Psoas muscle (tissue), 7 donors: ENCODE measurements at regions not wholly inside any gene's neighbourhood (a gene's known extent, or its start where the extent isn't known, plus 50 kb on each side); places are given as distances from the start of the nearest gene placed in this dataset.
A peak's percentile ranks its signal among the peaks of the same experiment; 100 is the strongest.

Experiments used
- ATAC-seq, 4 donors: fragments of 200-7000 bp; cut with Tn5 transposase; one replicate each; pipeline ENCODE4 v1.9.1; 2020; ENCODE audit warnings: moderate library complexity in 3 of 4, mild to moderate bottlenecking in 2 of 4
- DNase-seq, 2 donors: peaks; one replicate each; pipeline ENCODE4 v3.0.0-alpha.2; 2020
- H3K27ac ChIP-seq: fragments of 200-600 bp; one replicate; pipeline ENCODE4 v1.8.0; 2022
- H3K27me3 ChIP-seq, 3 donors: fragments of 200-600 bp in 1 of 3; one replicate each; pipeline versions ENCODE4 v1.6.1 to v1.8.0; 2013 to 2022; ENCODE audit warnings: low read length in 2 of 3, mild to moderate bottlenecking in 2 of 3, moderate library complexity in 1 of 3; ENCODE audit not compliant: insufficient read depth in 3 of 3
- H3K36me3 ChIP-seq, 2 donors: fragments of 200-600 bp in 1 of 2; one replicate each; pipeline versions ENCODE4 v1.6.1 to v1.8.0; 2013 to 2022; ENCODE audit warnings: low read depth in 1 of 2, mild to moderate bottlenecking in 1 of 2, moderate library complexity in 1 of 2; ENCODE audit not compliant: insufficient read depth in 1 of 2
- H3K4me1 ChIP-seq: fragments of 200-600 bp; one replicate; pipeline ENCODE4 v1.8.0; 2022
- H3K4me3 ChIP-seq: fragments of 200-600 bp; one replicate; pipeline ENCODE4 v1.8.0; 2022; ENCODE audit warnings: mild to moderate bottlenecking
- H3K9me3 ChIP-seq: fragments of 200-600 bp; one replicate; pipeline ENCODE4 v1.8.0; 2022
- CTCF ChIP-seq: fragments of 200-600 bp; IDR thresholded peaks from one replicate; pipeline ENCODE4 v1.8.0; 2022; ENCODE audit warnings: antibody characterized with exemption
- WGBS, 3 donors: extraction: QIAGEN DNeasy Blood & Tissue Kit; methylation state at CpG; one replicate each; pipeline versions ENCODE4 v1.1.6 to v1.1.7; 2013; 5-methylcytosine and 5-hydroxymethylcytosine counted together
- intact Hi-C, 2 donors: fragments of 100-400 bp; cut with DNase I; formaldehyde crosslinking; loops; one replicate each; pipeline versions ENCODE4 v1.11.0 to v1.14.2; 2022
- donor health status: healthy with polysubstance abuse.
- donor health status: DM: no; HTN: no; CAD: no; lungs with moderate emphysema.
- donor health status: Bipolar disorder and iron deficiency.
- donor health status: healthy.
- donor health status: DM: yes; HTN: yes; CAD: no.
- donor health status: DM: no; HTN: no; CAD: no.
- donor health status: DM: yes; HTN: yes; CAD: no.

- Histone ChIP-seq H3K9me3 (no peaks in the 10 kb centered on the region), H3K27me3 (peaks cover 0 to 9% (median 0%) of the 10 kb centered on the region in 3 donors), H3K4me3 (no peak overlapping the region), H3K36me3 (no peaks in the 10 kb centered on the region), H3K27ac (no peak overlapping the region), H3K4me1 (no peaks in the 10 kb centered on the region)
- TF ChIP-seq CTCF, result no peak
- intact Hi-C loops, result no loop called here
- no peak for DNase-seq
- WGBS, 3 donors, result 72 to 85% (median 83%) methylated on average over 4 of the region's 4 CpGs
- ATAC-seq, result no peak
Observed at GRCh38 chrX:69554321-69554947, 50.3 kb downstream of the NALF2 start.

- intact Hi-C loops, result no loop called here
- DNase-seq (no peak), ATAC-seq (peak in 1 of 4 donors; percentile 27)
- Histone ChIP-seq H3K27me3 (peaks cover 0 to 8% (median 0%) of the 10 kb centered on the region in 3 donors), H3K4me3 (no peak overlapping the region), H3K4me1 (no peaks in the 10 kb centered on the region), H3K27ac (no peak overlapping the region), H3K36me3 (no peaks in the 10 kb centered on the region), H3K9me3 (no peaks in the 10 kb centered on the region)
- TF ChIP-seq CTCF, result no peak
- WGBS, 3 donors, result 37 to 52% (median 47%) methylated on average over 4 to 6 of the region's 6 CpGs
Observed at GRCh38 chrX:69555481-69556041, 51.4 kb downstream of the NALF2 start.

GRCh38 chrX:69556060-69557011 lies 52.2 kb downstream of the NALF2 start:
- TF ChIP-seq CTCF, result no peak
- no peak for DNase-seq
- 41 to 53% (median 46%) methylated on average over 16 of the region's 16 CpGs for WGBS, 3 donors

GRCh38 chrX:69562904-69563578 lies 52.9 kb upstream of the EDA start:
- H3K9me3 ChIP-seq, result no peaks in the 10 kb centered on the region
- H3K27me3 ChIP-seq, result peaks cover 0 to 14% (median 0%) of the 10 kb centered on the region in 3 donors
- no peaks in the 10 kb centered on the region for H3K36me3 ChIP-seq
- DNase-seq (no peak), ATAC-seq (no peak)
- intact Hi-C loops, result no loop called here
- WGBS, 3 donors, result 30 to 55% (median 47%) methylated on average over 1 of the region's 1 CpG
- H3K4me1 ChIP-seq, result no peaks in the 10 kb centered on the region
- no peak overlapping the region for H3K27ac ChIP-seq
- no peak for TF ChIP-seq CTCF
- H3K4me3 ChIP-seq, result no peak overlapping the region

More at GRCh38 chrX:69556060-69557011, 52.2 kb downstream of the NALF2 start:
- peak; percentile 60 to 90 (median 81) for ATAC-seq
- Histone ChIP-seq H3K27ac (no peak overlapping the region), H3K4me3 (no peak overlapping the region), H3K36me3 (no peaks in the 10 kb centered on the region), H3K27me3 (peaks cover 0 to 8% (median 0%) of the 10 kb centered on the region in 3 donors), H3K4me1 (no peaks in the 10 kb centered on the region), H3K9me3 (no peaks in the 10 kb centered on the region)
- intact Hi-C loops, result no loop called here
